HEK293 (cell line): ENCODE measurements at regions not wholly inside any gene's neighbourhood (a gene's known extent, or its start where the extent isn't known, plus 50 kb on each side); places are given as distances from the start of the nearest gene placed in this dataset.

Experiments
- ZNF2 ChIP-seq: fragments of 450-650 bp; formaldehyde crosslinking; IDR thresholded peaks from 2 replicates; pipeline ENCODE4 v1.5.1; 2016; ENCODE audit warnings: missing biosample characterization, missing genetic modification characterization
- ZNF274 ChIP-seq, 2 experiments: fragments of 200-500 bp in 1 of 2; fragments of 450-650 bp in 1 of 2; sonication (Bioruptor generic) in 1 of 2; formaldehyde crosslinking in 1 of 2; IDR thresholded peaks; 2 replicates each; pipeline versions ENCODE4 v1.5.1 to v1.6.1; 2014 to 2016; ENCODE audit warnings: borderline replicate concordance in 1 of 2, inconsistent platforms in 1 of 2, low read length in 1 of 2, missing biosample characterization in 1 of 2, missing genetic modification characterization in 1 of 2
- TF ChIP-seq, protein P1 (sequence below): fragments of 450-650 bp; formaldehyde crosslinking; IDR thresholded peaks from 2 replicates; pipeline ENCODE4 v1.5.1; 2016; ENCODE audit warnings: missing biosample characterization, missing genetic modification characterization

DNA sequence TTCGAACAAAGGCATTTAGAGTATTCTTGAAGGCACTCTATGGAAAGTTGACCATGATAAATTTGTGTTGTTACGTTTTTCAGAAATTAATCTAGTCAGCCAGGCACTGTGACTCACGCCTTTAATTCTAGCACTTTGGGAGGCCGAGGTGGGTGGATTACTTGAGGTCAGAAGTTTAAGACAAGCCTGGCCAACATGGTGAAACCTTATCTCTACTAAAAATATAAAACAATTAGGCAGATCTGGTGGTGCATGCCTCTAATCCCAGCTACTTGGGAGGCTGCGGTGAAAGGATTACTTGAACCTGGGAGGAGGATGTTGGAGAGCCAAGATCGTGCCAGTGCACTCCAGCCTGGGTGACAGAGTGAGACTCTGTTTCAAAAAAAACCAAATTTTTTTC lies 130.6 kb upstream of the BRINP3 start:
- TF ChIP-seq ZNF2 (tag by site-specific recombination) (no peak), ZNF274 (IDR thresholded peaks at IDR 0.05; ENCODE audit: low read length) (no peak), ZNF274 (tag by site-specific recombination; IDR thresholded peaks at IDR 0.05; ENCODE audit: borderline replicate concordance) (no peak)
- TF ChIP-seq, protein P1, sequence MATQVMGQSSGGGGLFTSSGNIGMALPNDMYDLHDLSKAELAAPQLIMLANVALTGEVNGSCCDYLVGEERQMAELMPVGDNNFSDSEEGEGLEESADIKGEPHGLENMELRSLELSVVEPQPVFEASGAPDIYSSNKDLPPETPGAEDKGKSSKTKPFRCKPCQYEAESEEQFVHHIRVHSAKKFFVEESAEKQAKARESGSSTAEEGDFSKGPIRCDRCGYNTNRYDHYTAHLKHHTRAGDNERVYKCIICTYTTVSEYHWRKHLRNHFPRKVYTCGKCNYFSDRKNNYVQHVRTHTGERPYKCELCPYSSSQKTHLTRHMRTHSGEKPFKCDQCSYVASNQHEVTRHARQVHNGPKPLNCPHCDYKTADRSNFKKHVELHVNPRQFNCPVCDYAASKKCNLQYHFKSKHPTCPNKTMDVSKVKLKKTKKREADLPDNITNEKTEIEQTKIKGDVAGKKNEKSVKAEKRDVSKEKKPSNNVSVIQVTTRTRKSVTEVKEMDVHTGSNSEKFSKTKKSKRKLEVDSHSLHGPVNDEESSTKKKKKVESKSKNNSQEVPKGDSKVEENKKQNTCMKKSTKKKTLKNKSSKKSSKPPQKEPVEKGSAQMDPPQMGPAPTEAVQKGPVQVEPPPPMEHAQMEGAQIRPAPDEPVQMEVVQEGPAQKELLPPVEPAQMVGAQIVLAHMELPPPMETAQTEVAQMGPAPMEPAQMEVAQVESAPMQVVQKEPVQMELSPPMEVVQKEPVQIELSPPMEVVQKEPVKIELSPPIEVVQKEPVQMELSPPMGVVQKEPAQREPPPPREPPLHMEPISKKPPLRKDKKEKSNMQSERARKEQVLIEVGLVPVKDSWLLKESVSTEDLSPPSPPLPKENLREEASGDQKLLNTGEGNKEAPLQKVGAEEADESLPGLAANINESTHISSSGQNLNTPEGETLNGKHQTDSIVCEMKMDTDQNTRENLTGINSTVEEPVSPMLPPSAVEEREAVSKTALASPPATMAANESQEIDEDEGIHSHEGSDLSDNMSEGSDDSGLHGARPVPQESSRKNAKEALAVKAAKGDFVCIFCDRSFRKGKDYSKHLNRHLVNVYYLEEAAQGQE = no peak
